H1 (cell line): ENCODE measurements at regions not wholly inside any gene's neighbourhood (a gene's known extent, or its start where the extent isn't known, plus 50 kb on each side); places are given as distances from the start of the nearest gene placed in this dataset.

Experiments
- CTCF ChIA-PET: fragments of 300-600 bp; sonication (Branson Sonifier 250); formaldehyde crosslinking; loops from one replicate; lab custom pipeline; 2021; ENCODE audit not compliant: partially characterized antibody; lab: Charles Lee
- POLR2A ChIA-PET: fragments of 300-600 bp; sonication (Branson Sonifier 250); formaldehyde crosslinking; loops from one replicate; lab custom pipeline; 2021; ENCODE audit warnings: inconsistent platforms; ENCODE audit not compliant: partially characterized antibody; lab: Charles Lee
- DNase-seq, 2 experiments: peaks; one replicate each; pipeline versions ENCODE4 v3.0.0 to v3.0.0-alpha.2; 2010 to 2022; ENCODE audit warnings: low spot score in 2 of 2, low read depth in 1 of 2, mixed read lengths in 1 of 2
- FAIRE-seq: peaks from 2 replicates; lab custom pipeline; 2011; peaks lifted over from hg19 to GRCh38; lab: Jason Lieb, UNC
- H2AFZ ChIP-seq: 2 replicates; pipeline ENCODE4 v1.8.1; 2012; ENCODE audit warnings: low read length, inconsistent platforms
- H2AK5ac ChIP-seq: 2 replicates; pipeline ENCODE4 v1.6.1; 2013; ENCODE audit warnings: low read depth, low read length
- H2BK120ac ChIP-seq: replicated peaks from 2 replicates; pipeline ENCODE3; 2013; ENCODE audit warnings: low read depth, low read length, inconsistent platforms
- H2BK12ac ChIP-seq: 2 replicates; pipeline ENCODE4 v1.6.1; 2013; ENCODE audit warnings: low read depth, low read length
- H2BK15ac ChIP-seq: 2 replicates; pipeline ENCODE4 v1.6.1; 2013; ENCODE audit warnings: low read length
- H2BK20ac ChIP-seq: 2 replicates; pipeline ENCODE4 v1.6.1; 2013; ENCODE audit warnings: low read length
- H2BK5ac ChIP-seq: 2 replicates; pipeline ENCODE4 v1.6.1; 2013; ENCODE audit warnings: low read depth, low read length
- H3K14ac ChIP-seq: 2 replicates; pipeline ENCODE4 v1.6.1; 2013; ENCODE audit warnings: inconsistent platforms; ENCODE audit not compliant: insufficient read length
- H3K18ac ChIP-seq: 2 replicates; pipeline ENCODE4 v1.6.1; 2013; ENCODE audit warnings: low read length; ENCODE audit errors: extremely low read depth
- H3K23ac ChIP-seq: 2 replicates; pipeline ENCODE4 v1.6.1; 2013; ENCODE audit warnings: inconsistent platforms; ENCODE audit not compliant: insufficient read length
- H3K23me2 ChIP-seq: 2 replicates; pipeline ENCODE4 v1.6.1; 2013; ENCODE audit warnings: low read depth, low read length
- H3K27ac ChIP-seq: 2 replicates; pipeline ENCODE4 v1.6.1; 2011; ENCODE audit warnings: low read depth, low read length, inconsistent platforms
- H3K27me3 ChIP-seq, 4 experiments: replicated peaks in 1 of 4; 1 replicate in 1 of 4; 2 replicates in 3 of 4; pipeline versions ENCODE4 v1.6.1 to v1.8.1; 2011 to 2013; ENCODE audit warnings: low read length in 3 of 4, mild to moderate bottlenecking in 3 of 4, inconsistent platforms in 2 of 4, mixed read lengths in 2 of 4, moderate library complexity in 1 of 4; ENCODE audit not compliant: control insufficient read depth in 3 of 4, insufficient read depth in 3 of 4; ENCODE audit errors: extremely low read depth in 1 of 4
- H3K36me3 ChIP-seq, 4 experiments: 2 replicates each; pipeline versions ENCODE4 v1.6.1 to v1.8.1; 2011 to 2013; ENCODE audit warnings: mild to moderate bottlenecking in 4 of 4, low read length in 3 of 4, moderate library complexity in 2 of 4, control low read depth in 1 of 4, inconsistent platforms in 1 of 4; ENCODE audit not compliant: insufficient read depth in 4 of 4, control insufficient read depth in 2 of 4
- H3K4ac ChIP-seq: replicated peaks from 2 replicates; pipeline ENCODE3; 2013; ENCODE audit warnings: low read length, low read depth, mixed read lengths, inconsistent platforms; ENCODE audit not compliant: insufficient read length
- H3K4me1 ChIP-seq, 4 experiments: replicated peaks in 1 of 4; 1 replicate in 1 of 4; 2 replicates in 3 of 4; pipeline versions ENCODE4 v1.6.1 to v1.8.1; 2011 to 2013; ENCODE audit warnings: low read length in 3 of 4, inconsistent platforms in 2 of 4, mixed read lengths in 1 of 4; ENCODE audit not compliant: insufficient read depth in 4 of 4, control insufficient read depth in 3 of 4
- H3K4me2 ChIP-seq, 2 experiments: 2 replicates each; pipeline versions ENCODE4 v1.6.1 to v1.8.1; 2011 to 2013; ENCODE audit warnings: low read depth in 2 of 2, low read length in 2 of 2, control low read depth in 1 of 2, inconsistent platforms in 1 of 2, mild to moderate bottlenecking in 1 of 2; ENCODE audit not compliant: insufficient read depth in 1 of 2
- H3K4me3 ChIP-seq, 4 experiments: fragments of 200-600, 300-600 bp in 1 of 4; sonication (generic), shearing (Covaris generic), sonication (Bioruptor Twin) in 1 of 4; 2 replicates each; pipeline versions ENCODE4 v1.5.1 to v1.8.1; 2011 to 2016; ENCODE audit warnings: low read length in 4 of 4, low read depth in 3 of 4, control low read depth in 2 of 4, inconsistent platforms in 2 of 4, mild to moderate bottlenecking in 2 of 4, mixed read lengths in 1 of 4, moderate library complexity in 1 of 4; ENCODE audit not compliant: insufficient read depth in 2 of 4; ENCODE audit errors: extremely low read depth in 1 of 4
- H3K56ac ChIP-seq: replicated peaks from 2 replicates; pipeline ENCODE3; 2013; ENCODE audit warnings: low read depth, mild to moderate bottlenecking, mixed read lengths, low read length, inconsistent platforms; ENCODE audit not compliant: insufficient read length
- H3K79me1 ChIP-seq: 2 replicates; pipeline ENCODE4 v1.6.1; 2013; ENCODE audit warnings: low read depth, low read length, control low read depth
- H3K79me2 ChIP-seq, 2 experiments: 2 replicates each; pipeline versions ENCODE4 v1.6.1 to v1.8.1; 2012 to 2013; ENCODE audit warnings: low read length in 2 of 2, mild to moderate bottlenecking in 2 of 2, inconsistent platforms in 1 of 2; ENCODE audit not compliant: insufficient read depth in 2 of 2, control insufficient read depth in 1 of 2
- H3K9ac ChIP-seq, 4 experiments: replicated peaks in 1 of 4; 1 replicate in 1 of 4; 2 replicates in 3 of 4; pipeline versions ENCODE4 v1.6.1 to v1.8.1; 2011 to 2013; ENCODE audit warnings: low read depth in 3 of 4, low read length in 3 of 4, control low read depth in 2 of 4, mild to moderate bottlenecking in 2 of 4, moderate library complexity in 2 of 4, inconsistent platforms in 1 of 4; ENCODE audit errors: extremely low read depth in 1 of 4
- H3K9me3 ChIP-seq, 2 experiments: 2 replicates each; pipeline versions ENCODE4 v1.6.1 to v1.8.1; 2012 to 2013; ENCODE audit warnings: mild to moderate bottlenecking in 2 of 2, moderate library complexity in 2 of 2, control low read depth in 1 of 2, inconsistent platforms in 1 of 2, low read depth in 1 of 2, low read length in 1 of 2, mixed read lengths in 1 of 2; ENCODE audit not compliant: insufficient read depth in 2 of 2
- H4K20me1 ChIP-seq, 2 experiments: replicated peaks in 1 of 2; 2 replicates each; pipeline versions ENCODE3 to v1.8.1; 2011 to 2013; ENCODE audit warnings: inconsistent platforms in 2 of 2, low read length in 2 of 2, mild to moderate bottlenecking in 1 of 2; ENCODE audit not compliant: insufficient read depth in 2 of 2, control insufficient read depth in 1 of 2
- H4K5ac ChIP-seq: 2 replicates; pipeline ENCODE4 v1.6.1; 2013; ENCODE audit warnings: low read length, low read depth, mixed read lengths, inconsistent platforms; ENCODE audit not compliant: insufficient read length
- H4K8ac ChIP-seq: 2 replicates; pipeline ENCODE4 v1.8.0; 2013; ENCODE audit warnings: mild to moderate bottlenecking, moderate library complexity, low read length, inconsistent platforms; ENCODE audit not compliant: insufficient read depth; ENCODE audit errors: extremely low read depth
- H4K91ac ChIP-seq: replicated peaks from 2 replicates; pipeline ENCODE3; 2013; ENCODE audit warnings: low read length, mixed read lengths, inconsistent platforms; ENCODE audit not compliant: insufficient read length
- ASH2L ChIP-seq: fragments of 200-600, 300-600 bp; sonication (generic); IDR thresholded peaks from one replicate; pipeline ENCODE4 v1.7.1; 2017; ENCODE audit warnings: low read length
- BRCA1 ChIP-seq: IDR thresholded peaks from 2 replicates; pipeline ENCODE4 v1.6.1; 2012; ENCODE audit warnings: low read depth, low read length, improper control_type of control experiment
- CBX5 ChIP-seq: fragments of 300-800, 300-1000 bp; sonication (generic); IDR thresholded peaks from 2 replicates; pipeline ENCODE4 v1.7.1; 2016; ENCODE audit warnings: antibody characterized with exemption, low read length, low read depth
- CEBPB ChIP-seq: IDR thresholded peaks from 2 replicates; pipeline ENCODE4 v1.6.1; 2012; ENCODE audit warnings: low read depth, low read length
- CREB1 ChIP-seq: IDR thresholded peaks from 2 replicates; pipeline ENCODE4 v1.6.1; 2012; ENCODE audit warnings: inconsistent platforms
- MAFK ChIP-seq: IDR thresholded peaks from 2 replicates; pipeline ENCODE4 v1.6.1; 2012; ENCODE audit warnings: low read depth, mild to moderate bottlenecking, improper control_type of control experiment, low read length
- POU5F1 ChIP-seq: IDR thresholded peaks from 2 replicates; pipeline ENCODE4 v1.6.1; 2011; ENCODE audit warnings: low read depth, mild to moderate bottlenecking, low read length, moderate library complexity
- RFX5 ChIP-seq: IDR thresholded peaks from 2 replicates; pipeline ENCODE4 v1.6.1; 2011; ENCODE audit warnings: low read depth, low read length, improper control_type of control experiment, borderline replicate concordance
- SAP30 ChIP-seq: fragments of 300-600 bp; sonication (generic); IDR thresholded peaks from 2 replicates; pipeline ENCODE4 v1.7.1; 2012; ENCODE audit warnings: low read length, moderate library complexity, mild to moderate bottlenecking, inconsistent platforms; ENCODE audit not compliant: insufficient read depth, insufficient replicate concordance
- SIRT6 ChIP-seq: IDR thresholded peaks from one replicate; pipeline ENCODE4 v1.7.1; 2012; ENCODE audit warnings: low read length, inconsistent platforms
- SIX5 ChIP-seq: IDR thresholded peaks from 2 replicates; pipeline ENCODE4 v1.6.1; 2011; ENCODE audit warnings: mild to moderate bottlenecking, low read depth, low read length
- SP4 ChIP-seq: IDR thresholded peaks from 2 replicates; pipeline ENCODE4 v1.6.1; 2012; ENCODE audit warnings: low read length, inconsistent platforms
- SRF ChIP-seq: IDR thresholded peaks from 2 replicates; pipeline ENCODE4 v1.6.1; 2011; ENCODE audit warnings: mild to moderate bottlenecking, low read depth, low read length, moderate library complexity
- USF2 ChIP-seq: IDR thresholded peaks from 2 replicates; pipeline ENCODE4 v1.6.1; 2011; ENCODE audit warnings: low read length, improper control_type of control experiment
- WGBS, 2 experiments: shearing (Covaris generic) in 1 of 2; methylation state at CpG; one replicate each; pipeline versions ENCODE4 v1.1.6 to v1.1.7; 2013 to 2015; ENCODE audit warnings: low lambda C conversion rate in 2 of 2, mixed read lengths in 2 of 2, inconsistent platforms in 1 of 2, low coverage in 1 of 2, missing lambda C conversion rate in 1 of 2; ENCODE audit not compliant: insufficient replicate concordance in 2 of 2, insufficient coverage in 1 of 2, insufficient read length in 1 of 2; ENCODE audit errors: extremely low coverage in 1 of 2, missing lambda C conversion rate in 1 of 2; 5-methylcytosine and 5-hydroxymethylcytosine counted together
- TF ChIP-seq, protein P1 (sequence below): IDR thresholded peaks from 2 replicates; pipeline ENCODE4 v1.6.1; 2012; ENCODE audit warnings: inconsistent platforms

- Histone ChIP-seq H3K18ac (no peak overlapping the region), H2BK5ac (no peak overlapping the region), H3K23ac (no peak overlapping the region), H3K4me2 (no peak overlapping the region), H4K20me1 (no peaks in the 10 kb centered on the region), H3K79me2 (no peaks in the 10 kb centered on the region), H2BK120ac (no peak overlapping the region), H4K5ac (no peak overlapping the region), H4K8ac (no peak overlapping the region), H3K9me3 (peaks cover 5 to 8% of the 10 kb centered on the region in 2 experiments; a peak in 2 of 4 replicates), H3K4me3 (no peak overlapping the region), H3K4ac (no peak overlapping the region), H3K36me3 (no peaks in the 10 kb centered on the region), H3K14ac (no peak overlapping the region), H3K27ac (no peak overlapping the region), H3K79me1 (no peaks in the 10 kb centered on the region), H3K23me2 (no peaks in the 10 kb centered on the region), H3K56ac (no peak overlapping the region), H2BK15ac (no peak overlapping the region), H3K27me3 (no peaks in the 10 kb centered on the region), H3K4me1 (no peaks in the 10 kb centered on the region), H2AK5ac (no peak overlapping the region), H2BK20ac (no peak overlapping the region), H2AFZ (no peak overlapping the region), H3K9ac (no peak overlapping the region), H4K91ac (no peak overlapping the region), H2BK12ac (no peak overlapping the region)
- FAIRE-seq (no peak), DNase-seq (no peak)
- CTCF ChIA-PET: no interaction called here
- 99% methylated on average over 15 of the region's 53 CpGs; no CpG with 5 or more reads in 1 of the 2 experiments for WGBS, 2 experiments
- POLR2A ChIA-PET: no interaction called here
- TF ChIP-seq SIX5 (no peak), ASH2L (no peak), POU5F1 (no peak), SRF (no peak), USF2 (no peak), SAP30 (no peak), CBX5 (no peak), CEBPB (no peak), CREB1 (no peak), RFX5 (no peak), SIRT6 (no peak), MAFK (no peak), SP4 (no peak), BRCA1 (no peak)
- TF ChIP-seq, protein P1, sequence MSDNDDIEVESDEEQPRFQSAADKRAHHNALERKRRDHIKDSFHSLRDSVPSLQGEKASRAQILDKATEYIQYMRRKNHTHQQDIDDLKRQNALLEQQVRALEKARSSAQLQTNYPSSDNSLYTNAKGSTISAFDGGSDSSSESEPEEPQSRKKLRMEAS: no peak
Measured at GRCh38 chr13:85204668-85205344, 594.4 kb downstream of the SLITRK6 start.
